ENCODE measurements at regions not wholly inside any gene's neighbourhood (a gene's known extent, or its start where the extent isn't known, plus 50 kb on each side); places are given as distances from the start of the nearest gene placed in this dataset.
A peak's percentile ranks its signal among the peaks of the same experiment; 100 is the strongest.

DNA sequence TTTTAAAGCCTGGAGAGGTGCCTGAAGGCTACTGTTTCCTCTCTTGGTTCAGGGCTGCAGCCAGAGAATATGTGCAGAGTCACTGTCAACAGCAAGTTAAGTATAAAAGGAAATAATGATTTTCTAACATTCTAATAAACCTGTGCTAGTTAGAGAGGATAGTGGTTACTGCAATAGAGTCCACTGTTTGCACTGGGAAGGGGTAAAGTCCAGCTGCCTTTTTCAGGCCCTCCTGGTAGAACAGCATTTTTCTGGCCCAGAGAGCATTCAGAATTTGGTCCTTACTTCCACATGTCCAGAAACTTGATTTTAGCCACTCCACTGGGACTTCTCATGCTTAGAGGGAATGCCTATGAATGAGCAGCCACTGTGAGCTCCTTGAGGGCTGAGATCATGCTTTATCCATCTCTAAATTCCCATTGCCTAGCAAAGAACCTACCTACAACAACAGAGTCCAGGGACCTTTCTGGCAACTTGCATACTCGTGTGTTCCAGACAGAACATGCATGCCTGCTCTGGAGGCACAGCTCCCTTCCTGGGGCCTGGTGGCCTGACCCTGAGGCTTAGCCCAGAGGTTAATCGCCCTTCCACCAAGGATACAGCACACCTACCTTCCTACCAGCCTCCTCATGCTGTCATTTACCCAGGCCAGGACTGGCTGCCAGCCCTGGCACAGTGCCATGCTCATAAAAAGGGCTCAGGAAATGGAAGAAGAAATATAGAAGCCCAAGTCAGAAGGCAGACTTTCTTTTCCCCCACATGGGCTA, 50.3 kb upstream of the ATP13A3 start:
- DNase-seq: peak; percentile 51

Data from NCI-H2171 treated with DMSO at 0.1 percent for 48 hours (cell line).